GM23338 (cell line): ENCODE measurements at regions not wholly inside any gene's neighbourhood (a gene's known extent, or its start where the extent isn't known, plus 50 kb on each side); places are given as distances from the start of the nearest gene placed in this dataset.

Experiments
- ATAC-seq: fragments of 200-7000 bp; cut with Tn5 transposase; 3 replicates; pipeline ENCODE4 v1.9.1; 2020
- DNase-seq: peaks from one replicate; pipeline ENCODE4 v3.0.0-alpha.2; 2015; ENCODE audit warnings: low spot score
- H2AFZ ChIP-seq: fragments of 200-600 bp; sonication (generic); 2 replicates; pipeline ENCODE4 v1.8.0; 2016; ENCODE audit warnings: antibody characterized with exemption, mild to moderate bottlenecking, moderate library complexity
- H3F3A ChIP-seq: fragments of 200-600 bp; sonication (generic); replicated peaks from 2 replicates; pipeline ENCODE4 v1.8.0; 2017; ENCODE audit warnings: antibody characterized with exemption, mixed run types, low read depth
- H3K27ac ChIP-seq: fragments of 200-600 bp; sonication (generic); 2 replicates; pipeline ENCODE4 v1.6.1; 2016; ENCODE audit warnings: low read depth
- H3K27me3 ChIP-seq: fragments of 200-600 bp; sonication (generic); 2 replicates; pipeline ENCODE4 v1.8.0; 2016; ENCODE audit warnings: mild to moderate bottlenecking, mixed run types, moderate library complexity; ENCODE audit not compliant: insufficient read depth
- H3K36me3 ChIP-seq: fragments of 200-600 bp; sonication (generic); 2 replicates; pipeline ENCODE4 v1.8.0; 2016; ENCODE audit warnings: mild to moderate bottlenecking; ENCODE audit not compliant: insufficient read depth
- H3K4me1 ChIP-seq: fragments of 200-600 bp; sonication (generic); 2 replicates; pipeline ENCODE4 v1.8.0; 2016; ENCODE audit warnings: mild to moderate bottlenecking, moderate library complexity; ENCODE audit not compliant: insufficient read depth
- H3K4me2 ChIP-seq: fragments of 200-600 bp; sonication (generic); 2 replicates; pipeline ENCODE4 v1.7.1; 2017; ENCODE audit warnings: mixed run types
- H3K4me3 ChIP-seq: fragments of 200-600 bp; sonication (generic); 2 replicates; pipeline ENCODE4 v1.6.1; 2016; ENCODE audit warnings: mixed run types
- H3K79me2 ChIP-seq: fragments of 200-600 bp; sonication (generic); replicated peaks from 2 replicates; pipeline ENCODE4 v1.8.0; 2017; ENCODE audit warnings: mild to moderate bottlenecking; ENCODE audit not compliant: insufficient read depth
- H3K9me2 ChIP-seq: fragments of 200-600 bp; sonication (generic); 2 replicates; pipeline ENCODE4 v1.8.0; 2017; ENCODE audit not compliant: insufficient read depth
- H4K20me1 ChIP-seq: fragments of 200-600 bp; sonication (generic); replicated peaks from 2 replicates; pipeline ENCODE4 v1.8.0; 2017; ENCODE audit warnings: mild to moderate bottlenecking; ENCODE audit not compliant: insufficient read depth
- H3K27ac Mint-ChIP-seq: 2 replicates; pipeline ENCODE4 v1.8.0; 2020; ENCODE audit warnings: inconsistent platforms, mild to moderate bottlenecking, moderate library complexity, mixed read lengths
- H3K27me3 Mint-ChIP-seq: 3 replicates; pipeline ENCODE4 v1.8.0; 2022; ENCODE audit warnings: low read depth, mild to moderate bottlenecking, moderate library complexity, mixed read lengths, inconsistent platforms; ENCODE audit not compliant: insufficient read depth, poor library complexity
- H3K36me3 Mint-ChIP-seq: 3 replicates; pipeline ENCODE4 v1.8.0; 2021; ENCODE audit warnings: low read depth, mild to moderate bottlenecking, inconsistent platforms, moderate library complexity, mixed read lengths
- H3K4me1 Mint-ChIP-seq: 3 replicates; pipeline ENCODE4 v1.8.0; 2020; ENCODE audit warnings: mild to moderate bottlenecking, inconsistent platforms, mixed read lengths
- H3K4me3 Mint-ChIP-seq: 3 replicates; pipeline ENCODE4 v1.8.0; 2021; ENCODE audit warnings: moderate library complexity, mild to moderate bottlenecking, inconsistent platforms, mixed read lengths
- H3K9me3 Mint-ChIP-seq: 3 replicates; pipeline ENCODE4 v1.8.0; 2020; ENCODE audit warnings: moderate library complexity, mild to moderate bottlenecking, inconsistent platforms, mixed read lengths
- CTCF ChIP-seq, 2 experiments: fragments of 200-600 bp in 1 of 2; sonication (generic) in 1 of 2; conservative IDR thresholded peaks; 2 replicates each; pipeline versions ENCODE4 v1.5.1 to v1.6.1; 2016 to 2017; ENCODE audit warnings: antibody characterized with exemption in 2 of 2, low read depth in 2 of 2, mild to moderate bottlenecking in 2 of 2, moderate library complexity in 1 of 2
- EZH2 ChIP-seq: fragments of 200-600 bp; sonication (generic); IDR thresholded peaks from one replicate; pipeline ENCODE4 v1.8.0; 2017; ENCODE audit warnings: antibody characterized with exemption, mild to moderate bottlenecking, low read depth; ENCODE audit not compliant: unreplicated experiment
- JUNB ChIP-seq: IDR thresholded peaks from one replicate; pipeline ENCODE4 v1.6.1; 2016; ENCODE audit warnings: antibody characterized with exemption; ENCODE audit not compliant: unreplicated experiment
- NANOG ChIP-seq: IDR thresholded peaks from 2 replicates; pipeline ENCODE4 v1.6.1; 2016; ENCODE audit warnings: antibody characterized with exemption, borderline replicate concordance
- POLR2AphosphoS5 ChIP-seq: IDR thresholded peaks from 2 replicates; pipeline ENCODE4 v1.6.1; 2016; ENCODE audit warnings: antibody characterized with exemption, low read depth
- REST ChIP-seq: IDR thresholded peaks from one replicate; pipeline ENCODE4 v1.6.1; 2018; ENCODE audit warnings: antibody characterized with exemption; ENCODE audit not compliant: unreplicated experiment
- STAT1 ChIP-seq: IDR thresholded peaks from one replicate; pipeline ENCODE4 v1.6.1; 2016; ENCODE audit warnings: antibody characterized with exemption; ENCODE audit not compliant: unreplicated experiment
- ZNF114 ChIP-seq: fragments of 250-450 bp; sonication (Bioruptor Pico); IDR thresholded peaks from 2 replicates; pipeline ENCODE4 v1.5.0; 2020; ENCODE audit warnings: mild to moderate bottlenecking, moderate library complexity

GRCh38 chr12:115771601-115772000 lies 505.9 kb downstream of the MED13L start:
- Histone ChIP-seq H3K4me3 (no peak overlapping the region), H3K36me3 (no peaks in the 10 kb centered on the region), H3K9me2 (peaks cover 3% of the 10 kb centered on the region; the same call in 1 of the 2 replicates), H3K79me2 (no peaks in the 10 kb centered on the region), H3K4me1 (no peaks in the 10 kb centered on the region), H3K27me3 (no peaks in the 10 kb centered on the region), H4K20me1 (no peaks in the 10 kb centered on the region), H3F3A (no peaks in the 10 kb centered on the region), H2AFZ (no peak overlapping the region), H3K27ac (no peak overlapping the region), H3K4me2 (no peak overlapping the region)
- H3K9me3 Mint-ChIP-seq: peaks cover 5% of the 10 kb centered on the region; the same call in 1 of the 3 replicates
- no peak for ATAC-seq
- H3K36me3 Mint-ChIP-seq: no peaks in the 10 kb centered on the region
- TF ChIP-seq ZNF114 (CRISPR knock-in tag) (no peak), NANOG (no peak), EZH2 (no peak), JUNB (no peak)
- H3K4me3 Mint-ChIP-seq: no peak overlapping the region
- H3K4me1 Mint-ChIP-seq: no peaks in the 10 kb centered on the region
- no peak for DNase-seq
- no peak overlapping the region for H3K27ac Mint-ChIP-seq
- H3K27me3 Mint-ChIP-seq: peaks cover 4% of the 10 kb centered on the region

GRCh38 chr12:115771065-115771464 lies 506.4 kb downstream of the MED13L start:
- ATAC-seq: peak; percentile 50; the same call in 2 of the 3 replicates
- peaks cover 5% of the 10 kb centered on the region; the same call in 1 of the 3 replicates for H3K9me3 Mint-ChIP-seq

More at GRCh38 chr12:115771065-115771464, 506.4 kb downstream of the MED13L start:
- no peaks in the 10 kb centered on the region for H3K4me1 Mint-ChIP-seq
- H3K79me2 ChIP-seq: no peaks in the 10 kb centered on the region
- H3K36me3 Mint-ChIP-seq: no peaks in the 10 kb centered on the region
- H3K4me1 ChIP-seq: no peaks in the 10 kb centered on the region
- H3K27me3 Mint-ChIP-seq: peaks cover 5% of the 10 kb centered on the region
- H3K36me3 ChIP-seq: no peaks in the 10 kb centered on the region
- TF ChIP-seq STAT1: no peak
- no peak for TF ChIP-seq POLR2AphosphoS5
- no peak for TF ChIP-seq REST
- peak; percentile 17 to 53; a peak in 3 of 4 replicates for TF ChIP-seq CTCF (conservative IDR thresholded peaks at IDR 0.05; ENCODE audit: low read depth in 2 of 2)
- H3K4me2 ChIP-seq: no peak overlapping the region
- no peaks in the 10 kb centered on the region for H3F3A ChIP-seq
- H2AFZ ChIP-seq: no peak overlapping the region
- no peak overlapping the region for H3K27ac Mint-ChIP-seq
- H3K9me2 ChIP-seq: peaks cover 3% of the 10 kb centered on the region; the same call in 1 of the 2 replicates
- no peak overlapping the region for H3K27ac ChIP-seq
- no peaks in the 10 kb centered on the region for H3K27me3 ChIP-seq
- H4K20me1 ChIP-seq: no peaks in the 10 kb centered on the region
- no peak overlapping the region for H3K4me3 ChIP-seq
- DNase-seq: peak; percentile 35
- no peak overlapping the region for H3K4me3 Mint-ChIP-seq
